Endodermal cell (in vitro differentiated cells): ENCODE measurements at regions not wholly inside any gene's neighbourhood (a gene's known extent, or its start where the extent isn't known, plus 50 kb on each side); places are given as distances from the start of the nearest gene placed in this dataset.

Experiments
- DNase-seq: peaks from one replicate; pipeline ENCODE4 v3.0.0-alpha.2; 2017
- H3K27ac ChIP-seq: 2 replicates; pipeline ENCODE4 v1.5.1; 2013; ENCODE audit warnings: mild to moderate bottlenecking, low read depth, low read length, moderate library complexity
- H3K27me3 ChIP-seq: 2 replicates; pipeline ENCODE4 v1.6.1; 2013; ENCODE audit warnings: mild to moderate bottlenecking, low read length, moderate library complexity; ENCODE audit not compliant: insufficient read depth, control insufficient read depth, poor library complexity, severe bottlenecking
- H3K36me3 ChIP-seq: 2 replicates; pipeline ENCODE4 v1.7.0; 2013; ENCODE audit warnings: mild to moderate bottlenecking, low read length, moderate library complexity; ENCODE audit not compliant: control insufficient read depth, insufficient read depth
- H3K4me1 ChIP-seq: one replicate; pipeline ENCODE4 v1.7.0; 2013; ENCODE audit warnings: low read length; ENCODE audit not compliant: control insufficient read depth, insufficient read depth
- H3K4me3 ChIP-seq: 2 replicates; pipeline ENCODE4 v1.5.1; 2013; ENCODE audit warnings: mild to moderate bottlenecking, low read length, moderate library complexity
- H3K9ac ChIP-seq: 2 replicates; pipeline ENCODE4 v1.6.1; 2013; ENCODE audit warnings: mild to moderate bottlenecking, low read length, moderate library complexity; ENCODE audit not compliant: poor library complexity, severe bottlenecking; ENCODE audit errors: extremely low read depth
- H3K9me3 ChIP-seq: 2 replicates; pipeline ENCODE4 v1.6.1; 2013; ENCODE audit warnings: mild to moderate bottlenecking, low read length, moderate library complexity; ENCODE audit not compliant: control insufficient read depth
- H3K27ac Mint-ChIP-seq: 2 replicates; pipeline ENCODE4 v1.8.0; 2020; ENCODE audit warnings: mixed read lengths
- H3K27me3 Mint-ChIP-seq: 2 replicates; pipeline ENCODE4 v1.8.0; 2021; ENCODE audit warnings: mild to moderate bottlenecking, mixed read lengths; ENCODE audit not compliant: insufficient read depth
- H3K36me3 Mint-ChIP-seq: 2 replicates; pipeline ENCODE4 v1.8.0; 2020; ENCODE audit warnings: low read depth, mixed read lengths
- H3K4me1 Mint-ChIP-seq: 2 replicates; pipeline ENCODE4 v1.8.0; 2020; ENCODE audit warnings: mixed read lengths
- H3K4me3 Mint-ChIP-seq: 2 replicates; pipeline ENCODE4 v1.8.0; 2020; ENCODE audit warnings: mild to moderate bottlenecking, moderate library complexity, mixed read lengths
- H3K9me3 Mint-ChIP-seq: 2 replicates; pipeline ENCODE4 v1.8.0; 2020; ENCODE audit warnings: mild to moderate bottlenecking, mixed read lengths
- CTCF ChIP-seq: fragments of 200-600 bp; sonication (generic); conservative IDR thresholded peaks from 2 replicates; pipeline ENCODE4 v1.5.0; 2021; ENCODE audit warnings: antibody characterized with exemption, mild to moderate bottlenecking
- WGBS, 2 experiments: methylation state at CpG; one replicate each; pipeline versions ENCODE4 v1.1.5 to v1.1.7; 2013; ENCODE audit warnings: missing lambda C conversion rate in 2 of 2, mixed read lengths in 1 of 2; ENCODE audit not compliant: insufficient coverage in 1 of 2, insufficient read length in 1 of 2; 5-methylcytosine and 5-hydroxymethylcytosine counted together

DNA sequence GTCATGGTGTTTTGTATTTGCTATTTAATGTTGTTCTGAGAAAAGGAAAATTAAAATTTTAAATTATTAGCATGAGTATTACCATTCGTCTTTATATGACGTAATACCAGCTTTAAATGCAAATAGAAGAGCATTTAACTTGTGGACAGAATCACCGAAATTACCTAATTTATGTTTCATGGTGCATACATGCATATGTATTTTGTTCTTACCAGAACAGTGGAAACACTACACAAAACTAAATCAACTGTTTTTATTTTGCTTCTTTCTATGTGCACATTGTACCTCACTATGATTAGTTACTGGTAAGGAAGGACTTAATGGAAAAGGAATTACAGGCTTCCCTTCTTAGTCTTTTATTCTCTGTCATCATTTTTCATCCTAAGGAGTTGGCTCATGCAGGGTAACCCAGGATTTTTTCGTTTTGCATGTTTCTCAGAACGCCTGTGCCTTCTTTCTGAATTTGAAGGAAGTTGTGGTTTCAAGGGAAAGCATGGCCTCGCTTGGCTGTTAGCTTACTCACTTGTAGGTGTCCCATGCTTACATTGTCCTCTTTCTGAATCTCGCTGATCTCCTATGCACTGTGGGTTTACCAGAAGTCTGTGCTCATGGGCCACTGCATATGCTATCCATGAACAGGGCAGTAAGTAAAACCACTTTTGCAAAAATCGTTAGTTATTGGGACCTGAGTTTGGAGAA lies 300.0 kb upstream of the PUDP start:
- H3K4me3 ChIP-seq, result no peak overlapping the region
- H3K27ac ChIP-seq, result no peak overlapping the region
- H3K4me3 Mint-ChIP-seq, result no peak overlapping the region
- no peak for TF ChIP-seq CTCF
- H3K36me3 ChIP-seq, result no peaks in the 10 kb centered on the region
- no peaks in the 10 kb centered on the region for H3K36me3 Mint-ChIP-seq
- WGBS, 2 experiments, result 90 to 92% methylated on average over 2 to 8 of the region's 8 CpGs
- no peaks in the 10 kb centered on the region for H3K27me3 ChIP-seq
- no peaks in the 10 kb centered on the region for H3K9me3 Mint-ChIP-seq
- DNase-seq, result no peak
- H3K9ac ChIP-seq, result no peak overlapping the region
- H3K4me1 ChIP-seq, result no peaks in the 10 kb centered on the region
- H3K27ac Mint-ChIP-seq, result no peak overlapping the region
- no peaks in the 10 kb centered on the region for H3K9me3 ChIP-seq
- no peaks in the 10 kb centered on the region for H3K4me1 Mint-ChIP-seq
- H3K27me3 Mint-ChIP-seq, result peaks cover 62% of the 10 kb centered on the region

DNA sequence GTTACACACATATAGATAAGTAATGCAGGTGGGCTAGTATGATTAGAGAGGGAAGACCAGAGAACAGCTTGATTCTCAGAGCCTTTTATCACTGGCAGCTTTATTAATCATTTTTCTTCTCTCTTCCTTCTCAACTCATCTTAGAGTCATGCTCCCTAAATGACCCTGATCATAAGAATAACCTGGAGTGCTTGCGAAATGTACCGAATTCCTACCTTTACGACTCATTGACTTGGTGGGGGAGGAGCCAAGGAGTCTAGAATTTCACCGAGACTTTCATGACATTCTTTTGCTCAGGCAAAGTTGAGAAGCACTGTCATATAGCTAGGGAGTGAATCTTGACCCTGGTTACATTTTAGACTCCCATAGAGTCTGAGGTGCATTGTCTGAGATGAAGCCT lies 298.9 kb upstream of the PUDP start:
- Mint-ChIP-seq H3K36me3 (no peaks in the 10 kb centered on the region), H3K27me3 (peaks cover 54% of the 10 kb centered on the region), H3K27ac (no peak overlapping the region), H3K4me3 (no peak overlapping the region), H3K4me1 (no peaks in the 10 kb centered on the region), H3K9me3 (no peaks in the 10 kb centered on the region)
- Histone ChIP-seq H3K36me3 (no peaks in the 10 kb centered on the region), H3K4me3 (no peak overlapping the region), H3K9ac (no peak overlapping the region), H3K9me3 (no peaks in the 10 kb centered on the region), H3K27me3 (no peaks in the 10 kb centered on the region), H3K27ac (no peak overlapping the region), H3K4me1 (no peaks in the 10 kb centered on the region)
- no peak for TF ChIP-seq CTCF
- 94% methylated on average over 4 of the region's 4 CpGs; no CpG with 5 or more reads in 1 of the 2 experiments for WGBS, 2 experiments
- no peak for DNase-seq

DNA sequence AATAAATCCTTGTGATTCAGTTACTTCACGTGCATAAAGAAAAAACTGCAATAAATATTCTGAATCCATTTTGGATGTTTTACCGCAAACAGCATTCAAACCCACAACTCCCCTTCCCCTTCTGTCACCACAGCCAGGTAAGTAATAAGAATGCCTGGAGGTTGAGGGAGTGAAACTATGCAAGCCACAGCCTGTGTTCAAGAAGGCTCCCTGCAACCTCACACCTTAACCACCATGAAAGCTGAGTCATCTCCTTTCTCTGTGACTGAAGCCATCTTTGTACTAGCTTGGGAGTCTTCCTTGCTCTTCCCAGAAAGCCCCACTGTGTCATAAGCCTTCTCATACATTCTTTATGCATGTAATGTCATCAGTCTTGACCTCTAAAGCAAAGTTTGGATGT lies 297.0 kb upstream of the PUDP start:
- no peaks in the 10 kb centered on the region for H3K36me3 Mint-ChIP-seq
- H3K4me1 Mint-ChIP-seq, result no peaks in the 10 kb centered on the region
- Histone ChIP-seq H3K9ac (no peak overlapping the region), H3K27me3 (no peaks in the 10 kb centered on the region), H3K4me1 (no peaks in the 10 kb centered on the region), H3K36me3 (no peaks in the 10 kb centered on the region), H3K9me3 (no peaks in the 10 kb centered on the region), H3K4me3 (no peak overlapping the region), H3K27ac (no peak overlapping the region)
- H3K4me3 Mint-ChIP-seq, result no peak overlapping the region
- DNase-seq, result no peak
- H3K27me3 Mint-ChIP-seq, result peaks cover 38% of the 10 kb centered on the region
- H3K9me3 Mint-ChIP-seq, result no peaks in the 10 kb centered on the region
- no peak for TF ChIP-seq CTCF
- WGBS, 2 experiments, result 57% methylated on average over 1 of the region's 2 CpGs; no CpG with 5 or more reads in 1 of the 2 experiments
- H3K27ac Mint-ChIP-seq, result no peak overlapping the region
